CD4-positive, alpha-beta T cell (primary cell): ENCODE measurements at regions not wholly inside any gene's neighbourhood (a gene's known extent, or its start where the extent isn't known, plus 50 kb on each side); places are given as distances from the start of the nearest gene placed in this dataset.
"Not testable (repeated sequence)": the region's sequence is repeated elsewhere in the genome, so short reads cannot be mapped to it uniquely, and the experiment has no call there.

ENCODE experiments used
- ATAC-seq: fragments of 200-7000 bp; cut with Tn5 transposase; one replicate; pipeline ENCODE4 v1.10.0; 2022; ENCODE audit warnings: mild to moderate bottlenecking; ENCODE audit not compliant: poor library complexity
- CTCF ChIA-PET: fragments of 350-600 bp; sonication (Branson Sonifier 250); formaldehyde crosslinking; loops from one replicate; lab custom pipeline; 2021; ENCODE audit warnings: antibody characterized with exemption, inconsistent platforms; lab: Charles Lee
- POLR2A ChIA-PET: fragments of 350-600 bp; sonication (Branson Sonifier 250); formaldehyde crosslinking; loops from one replicate; lab custom pipeline; 2021; ENCODE audit warnings: antibody characterized with exemption, inconsistent platforms; lab: Charles Lee
- DNase-seq, 14 experiments: peaks; one replicate each; pipeline ENCODE4 v3.0.0-alpha.2; 2013 to 2020; ENCODE audit warnings: mixed read lengths in 2 of 14
- H3K27ac ChIP-seq, 2 donors: one replicate each; pipeline versions ENCODE4 v1.5.1 to v1.7.0; 2013; ENCODE audit warnings: low read length in 2 of 2, low read depth in 1 of 2, mild to moderate bottlenecking in 1 of 2
- H3K27me3 ChIP-seq, 2 experiments: 1 replicate in 1 of 2; 2 replicates in 1 of 2; pipeline versions ENCODE4 v1.6.1 to v1.7.0; 2013; ENCODE audit warnings: low read length in 2 of 2, control low read depth in 1 of 2, mild to moderate bottlenecking in 1 of 2, moderate library complexity in 1 of 2; ENCODE audit not compliant: insufficient read depth in 2 of 2, control insufficient read depth in 1 of 2
- H3K36me3 ChIP-seq: one replicate; pipeline ENCODE4 v1.6.1; 2013; ENCODE audit warnings: low read length, control low read depth; ENCODE audit not compliant: insufficient read depth
- H3K4me1 ChIP-seq: one replicate; pipeline ENCODE4 v1.6.1; 2013; ENCODE audit warnings: low read length, control low read depth; ENCODE audit not compliant: insufficient read depth
- H3K4me3 ChIP-seq: one replicate; pipeline ENCODE4 v1.5.1; 2013; ENCODE audit warnings: mild to moderate bottlenecking, low read length, moderate library complexity
- H3K9me3 ChIP-seq, 2 experiments: 1 replicate in 1 of 2; 2 replicates in 1 of 2; pipeline versions ENCODE4 v1.6.1 to v1.7.0; 2013; ENCODE audit warnings: low read length in 2 of 2, mild to moderate bottlenecking in 2 of 2, control low read depth in 1 of 2, moderate library complexity in 1 of 2; ENCODE audit not compliant: control insufficient read depth in 1 of 2, insufficient read depth in 1 of 2
- H3K27ac Mint-ChIP-seq: one replicate; pipeline ENCODE4 v1.8.0; 2020; ENCODE audit warnings: mixed read lengths
- H3K27me3 Mint-ChIP-seq: one replicate; pipeline ENCODE4 v1.8.0; 2021; ENCODE audit warnings: mixed read lengths
- H3K36me3 Mint-ChIP-seq: one replicate; pipeline ENCODE4 v1.8.0; 2021; ENCODE audit warnings: low read depth, mixed read lengths
- H3K4me1 Mint-ChIP-seq: one replicate; pipeline ENCODE4 v1.8.0; 2021; ENCODE audit warnings: low read depth, mixed read lengths
- H3K4me3 Mint-ChIP-seq: one replicate; pipeline ENCODE4 v1.8.0; 2020; ENCODE audit warnings: mild to moderate bottlenecking, mixed read lengths
- H3K9me3 Mint-ChIP-seq: one replicate; pipeline ENCODE4 v1.8.0; 2020; ENCODE audit warnings: mixed read lengths
- intact Hi-C, 2 experiments: fragments of 100-400 bp; cut with DNase I in 1 of 2; cut with micrococcal nuclease in 1 of 2; formaldehyde crosslinking; loops; one replicate each; pipeline versions ENCODE4 v1.15.1 to v1.9.0; 2023 to 2025; cut with DNase I, micrococcal nuclease

GRCh38 chr20:26120920-26121319 lies 424.3 kb upstream of the ZNF337 start:
- H3K36me3 Mint-ChIP-seq, H3K4me1 ChIP-seq, DNase-seq, H3K27me3 ChIP-seq, intact Hi-C loops, H3K27ac Mint-ChIP-seq, H3K4me1 Mint-ChIP-seq, POLR2A ChIA-PET, CTCF ChIA-PET, ATAC-seq, H3K9me3 ChIP-seq, H3K4me3 ChIP-seq, H3K27me3 Mint-ChIP-seq, H3K4me3 Mint-ChIP-seq, H3K36me3 ChIP-seq, H3K27ac ChIP-seq, H3K9me3 Mint-ChIP-seq: not testable (repeated sequence)

- H3K9me3 Mint-ChIP-seq, DNase-seq, H3K4me1 Mint-ChIP-seq, H3K4me3 ChIP-seq, H3K9me3 ChIP-seq, H3K27me3 Mint-ChIP-seq, H3K27me3 ChIP-seq, H3K36me3 Mint-ChIP-seq, intact Hi-C loops, CTCF ChIA-PET, H3K36me3 ChIP-seq, POLR2A ChIA-PET, H3K4me3 Mint-ChIP-seq, ATAC-seq, H3K4me1 ChIP-seq, H3K27ac Mint-ChIP-seq, H3K27ac ChIP-seq: not testable (repeated sequence)
These were observed 397.8 kb upstream of the ZNF337 start for GRCh38 chr20:26094498-26094897.

- H3K4me3 Mint-ChIP-seq, ATAC-seq, H3K9me3 ChIP-seq, POLR2A ChIA-PET, H3K27me3 ChIP-seq, DNase-seq, H3K4me3 ChIP-seq, intact Hi-C loops, H3K36me3 ChIP-seq, CTCF ChIA-PET, H3K9me3 Mint-ChIP-seq, H3K4me1 Mint-ChIP-seq, H3K27ac Mint-ChIP-seq, H3K27me3 Mint-ChIP-seq, H3K27ac ChIP-seq, H3K36me3 Mint-ChIP-seq, H3K4me1 ChIP-seq: not testable (repeated sequence)
These were observed 395.3 kb upstream of the ZNF337 start for GRCh38 chr20:26091921-26092320.

GRCh38 chr20:26086195-26086594 lies 389.5 kb upstream of the ZNF337 start:
- DNase-seq, H3K36me3 Mint-ChIP-seq, H3K4me3 Mint-ChIP-seq, H3K36me3 ChIP-seq, H3K4me3 ChIP-seq, CTCF ChIA-PET, H3K4me1 ChIP-seq, POLR2A ChIA-PET, H3K4me1 Mint-ChIP-seq, H3K9me3 Mint-ChIP-seq, ATAC-seq, H3K27me3 ChIP-seq, intact Hi-C loops, H3K27ac ChIP-seq, H3K27me3 Mint-ChIP-seq, H3K9me3 ChIP-seq, H3K27ac Mint-ChIP-seq: not testable (repeated sequence)

GRCh38 chr20:26073972-26074371 lies 377.3 kb upstream of the ZNF337 start:
- H3K4me3 ChIP-seq, CTCF ChIA-PET, H3K27me3 ChIP-seq, H3K4me3 Mint-ChIP-seq, H3K4me1 Mint-ChIP-seq, H3K36me3 Mint-ChIP-seq, POLR2A ChIA-PET, H3K36me3 ChIP-seq, H3K4me1 ChIP-seq, H3K9me3 Mint-ChIP-seq, H3K27ac ChIP-seq, H3K9me3 ChIP-seq, H3K27me3 Mint-ChIP-seq, intact Hi-C loops, DNase-seq, H3K27ac Mint-ChIP-seq, ATAC-seq: not testable (repeated sequence)

- POLR2A ChIA-PET, H3K9me3 ChIP-seq, intact Hi-C loops: not testable (repeated sequence)
These were observed 362.7 kb upstream of the ZNF337 start for GRCh38 chr20:26059324-26059723.

GRCh38 chr20:26058446-26058845 lies 361.8 kb upstream of the ZNF337 start:
- H3K9me3 ChIP-seq, H3K4me3 Mint-ChIP-seq, H3K27ac ChIP-seq, H3K4me3 ChIP-seq, DNase-seq, ATAC-seq, H3K36me3 Mint-ChIP-seq, H3K27me3 Mint-ChIP-seq, H3K4me1 ChIP-seq, POLR2A ChIA-PET, intact Hi-C loops, H3K4me1 Mint-ChIP-seq, H3K9me3 Mint-ChIP-seq, CTCF ChIA-PET, H3K27me3 ChIP-seq, H3K27ac Mint-ChIP-seq, H3K36me3 ChIP-seq: not testable (repeated sequence)

More at GRCh38 chr20:26059324-26059723, 362.7 kb upstream of the ZNF337 start:
- H3K36me3 ChIP-seq, H3K9me3 Mint-ChIP-seq, H3K4me1 ChIP-seq, H3K27ac Mint-ChIP-seq, DNase-seq, H3K27me3 ChIP-seq, H3K36me3 Mint-ChIP-seq, ATAC-seq, H3K27ac ChIP-seq, H3K4me1 Mint-ChIP-seq, H3K27me3 Mint-ChIP-seq, CTCF ChIA-PET, H3K4me3 Mint-ChIP-seq, H3K4me3 ChIP-seq: not testable (repeated sequence)
